ENCODE measurements at regions not wholly inside any gene's neighbourhood (a gene's known extent, or its start where the extent isn't known, plus 50 kb on each side); places are given as distances from the start of the nearest gene placed in this dataset.

- peak; percentile 44 to 62 for DNase-seq
Measured at GRCh38 chr13:86757236-86757978, 913.8 kb upstream of the SLITRK5 start.

DNA sequence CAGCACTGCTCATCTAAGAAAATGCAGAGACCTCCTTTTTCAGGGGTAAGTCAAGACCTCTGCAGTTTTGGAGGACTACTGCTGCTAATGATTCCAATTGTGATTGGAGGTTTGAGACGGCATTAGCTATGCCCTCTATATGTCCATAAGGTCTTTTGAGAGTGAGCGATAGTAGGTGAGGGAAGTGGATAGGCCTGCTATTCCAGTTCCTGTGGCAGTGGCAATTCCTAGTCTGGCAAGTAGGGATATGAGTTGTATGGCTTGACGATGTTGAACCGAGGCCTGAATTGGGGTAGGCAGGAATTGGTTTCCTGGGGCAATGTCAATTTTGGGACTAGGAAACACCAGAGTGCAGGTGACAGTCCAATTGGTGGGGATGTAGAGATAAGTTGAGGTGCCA is 913.1 kb upstream of the SLITRK5 start:
- no peak for DNase-seq

DNA sequence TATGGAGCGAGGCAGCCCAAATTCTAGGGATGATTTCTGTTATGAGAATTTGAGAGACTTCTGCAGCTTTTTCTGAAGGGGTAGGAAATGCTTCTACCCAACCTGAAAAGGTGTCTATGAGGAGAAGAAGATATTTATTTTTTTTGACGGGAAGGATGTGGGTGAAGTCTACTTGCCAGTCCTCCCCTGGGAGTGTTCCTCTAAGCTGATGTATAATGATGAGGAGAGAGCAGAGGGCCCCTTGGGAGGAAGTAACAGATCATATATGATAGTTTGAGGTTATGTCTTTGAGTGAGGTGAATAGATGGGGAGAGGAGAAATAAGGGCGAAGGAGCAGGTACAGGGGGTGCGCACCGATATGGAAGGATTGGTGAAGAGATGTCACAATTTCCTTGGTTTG is 910.6 kb upstream of the SLITRK5 start:
- peak in 1 of 2 donors; percentile 4 for DNase-seq

GRCh38 chr13:86765462-86765861 is 905.7 kb upstream of the SLITRK5 start:
- DNase-seq: no peak

GRCh38 chr13:86788616-86789015 is 882.6 kb upstream of the SLITRK5 start:
- no peak for DNase-seq

DNA sequence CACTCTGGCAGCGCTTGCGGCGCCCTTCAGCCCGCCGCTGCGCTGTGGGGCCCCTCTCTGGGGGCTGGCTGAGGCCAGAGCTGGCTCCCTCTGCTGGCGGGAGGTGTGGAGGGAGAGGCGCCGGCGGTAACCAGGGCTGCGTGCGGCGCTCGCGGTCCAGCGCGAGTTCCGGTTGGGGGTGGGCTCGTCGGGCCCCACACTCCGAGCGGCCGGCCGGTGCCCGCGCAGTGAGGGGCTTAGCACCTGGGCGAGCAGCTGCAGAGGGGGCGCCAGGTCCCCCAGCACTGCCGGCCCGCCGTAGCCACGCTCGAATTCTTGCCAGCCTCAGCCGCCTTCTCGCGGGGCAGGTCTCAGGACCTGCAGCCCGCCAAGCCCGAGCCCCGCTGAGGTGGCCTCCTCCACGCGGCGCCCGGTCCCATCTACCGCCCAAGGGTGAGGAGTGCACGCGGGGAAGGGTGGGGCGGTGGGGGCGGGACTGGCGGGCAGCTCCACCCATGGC is 879.0 kb upstream of the SLITRK5 start:
- no peak for DNase-seq

DNA sequence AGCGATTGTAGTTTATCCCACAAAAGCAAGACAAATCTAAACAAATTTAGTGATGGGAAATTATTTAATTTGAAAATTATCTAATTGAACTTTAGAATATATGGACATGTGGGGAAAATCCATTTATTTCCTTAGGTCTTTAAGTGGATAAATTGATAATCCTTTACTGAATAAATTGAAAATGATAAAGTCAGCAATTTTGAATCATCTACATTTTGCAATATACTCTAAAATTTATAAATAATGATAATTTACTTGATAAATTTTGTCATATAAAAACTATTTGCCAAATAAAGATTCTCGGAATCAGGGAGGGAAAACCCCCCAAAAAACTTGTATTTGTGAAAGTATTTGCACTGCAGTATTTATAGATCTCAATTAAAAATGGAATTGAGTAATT is 875.3 kb upstream of the SLITRK5 start:
- DNase-seq: no peak

GRCh38 chr13:86810361-86810760 is 860.8 kb upstream of the SLITRK5 start:
- no peak for DNase-seq

DNA sequence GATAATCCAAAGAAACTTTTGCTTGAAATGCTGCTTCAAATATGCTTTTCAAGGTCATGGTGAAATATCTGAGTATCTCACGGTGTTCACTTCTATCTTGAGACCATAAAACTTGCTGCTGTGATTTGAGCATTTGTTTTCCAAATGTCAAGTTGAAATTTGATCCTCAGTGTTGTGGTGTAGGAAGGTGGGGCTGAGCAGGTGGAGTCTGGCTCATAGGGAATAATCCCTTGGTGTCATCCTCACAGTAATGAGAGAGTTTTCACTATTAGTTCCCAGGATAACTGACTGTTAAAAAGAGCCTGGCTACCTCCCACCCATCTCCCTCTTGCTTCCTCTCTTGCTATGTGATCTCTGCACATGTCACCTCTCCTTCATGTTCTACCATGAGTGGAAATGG is 858.0 kb upstream of the SLITRK5 start:
- DNase-seq: no peak

- DNase-seq: no peak
Measured at GRCh38 chr13:86825410-86825809, 845.8 kb upstream of the SLITRK5 start.

DNA sequence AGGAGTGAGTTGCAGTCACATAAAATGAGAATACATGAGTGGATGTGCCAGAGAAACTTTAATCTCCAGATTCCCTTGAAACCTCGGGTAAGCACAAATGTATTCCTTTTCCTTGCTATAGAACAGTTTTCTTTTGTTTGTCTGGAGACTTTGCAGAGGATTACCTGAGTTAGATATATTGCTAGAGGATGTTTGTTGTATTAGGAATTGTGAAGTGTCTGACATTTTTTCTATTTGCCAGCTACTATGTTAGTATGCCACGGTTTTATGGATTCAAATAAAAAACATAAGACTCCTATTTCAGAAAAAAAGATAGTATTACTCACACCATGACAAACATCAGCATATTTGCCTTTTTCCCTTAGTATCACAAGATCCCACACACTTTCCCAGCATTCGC is 844.9 kb upstream of the SLITRK5 start:
- DNase-seq: no peak

- DNase-seq: no peak
Measured at GRCh38 chr13:86830046-86830445, 841.1 kb upstream of the SLITRK5 start.

GRCh38 chr13:86831084-86831483 is 840.1 kb upstream of the SLITRK5 start:
- DNase-seq: no peak

GRCh38 chr13:86838411-86839120 is 832.6 kb upstream of the SLITRK5 start:
- no peak for DNase-seq

DNA sequence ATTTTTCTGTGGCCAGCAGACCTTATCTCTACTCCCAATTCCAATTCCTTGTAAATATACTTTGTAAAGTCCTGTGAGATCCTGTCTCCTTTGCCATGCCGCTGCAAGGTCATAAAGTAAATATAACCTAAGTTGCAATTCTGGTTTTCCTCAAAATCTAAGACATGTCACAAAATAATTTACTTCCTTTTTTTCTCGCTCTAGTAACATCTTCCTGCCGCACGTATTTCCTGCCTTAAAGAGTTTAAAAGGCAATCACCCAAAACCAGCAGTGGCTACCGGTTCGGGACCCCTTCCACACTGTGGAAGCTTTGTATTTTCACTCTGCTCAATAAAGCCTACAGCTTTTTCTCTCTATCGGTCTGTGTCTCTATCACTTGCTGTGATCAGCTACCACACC is 832.0 kb upstream of the SLITRK5 start:
- no peak for DNase-seq

- no peak for DNase-seq
Measured at GRCh38 chr13:86840250-86841191, 830.6 kb upstream of the SLITRK5 start.

DNA sequence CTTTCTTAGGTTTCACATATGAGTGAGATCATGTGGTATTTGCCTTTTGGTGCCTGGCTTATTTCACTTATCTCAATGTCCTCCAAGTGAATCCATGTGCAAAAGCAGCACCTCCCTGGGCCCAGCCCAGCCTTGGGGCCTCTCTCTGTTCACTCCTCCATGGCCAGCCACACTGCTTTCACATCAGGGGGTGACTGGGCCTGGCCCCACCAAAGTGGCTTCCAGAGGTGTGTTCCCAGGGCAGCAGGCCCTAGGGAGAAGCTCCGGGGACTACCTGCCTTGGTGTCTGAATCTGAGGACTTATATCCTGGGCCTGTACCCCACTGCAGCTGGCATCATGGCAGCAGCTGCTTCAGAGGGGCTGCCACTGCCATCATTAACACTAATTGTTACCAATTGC is 829.9 kb upstream of the SLITRK5 start:
- DNase-seq: no peak

DNA sequence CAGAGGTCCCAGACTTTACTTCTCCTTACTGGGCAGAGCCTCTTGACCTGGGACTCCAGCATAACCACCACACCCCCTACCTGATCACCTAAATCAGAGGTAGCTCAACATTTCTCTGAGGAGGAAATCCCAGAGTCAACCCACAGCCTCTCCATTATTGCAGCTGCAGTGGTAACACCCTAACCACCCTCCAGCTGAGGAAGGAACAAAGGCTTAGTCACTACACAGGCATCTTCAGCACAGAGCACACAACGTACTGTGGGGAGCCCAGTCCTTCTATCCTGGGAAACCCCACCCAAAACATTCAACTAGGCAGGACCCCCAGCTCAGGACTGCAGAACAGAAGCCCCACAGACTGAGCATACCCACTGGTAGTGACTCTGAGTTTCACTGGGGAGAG is 824.7 kb upstream of the SLITRK5 start:
- no peak for DNase-seq

- DNase-seq: no peak
Measured at GRCh38 chr13:86848716-86849115, 822.5 kb upstream of the SLITRK5 start.

- DNase-seq: no peak
Measured at GRCh38 chr13:86856991-86857390, 814.2 kb upstream of the SLITRK5 start.

GRCh38 chr13:86858216-86858615 is 813.0 kb upstream of the SLITRK5 start:
- no peak for DNase-seq

GRCh38 chr13:86862137-86862536 is 809.0 kb upstream of the SLITRK5 start:
- no peak for DNase-seq

GRCh38 chr13:86864376-86864775 is 806.8 kb upstream of the SLITRK5 start:
- DNase-seq: no peak
